Stomach (tissue), 8 donors: ENCODE measurements at regions not wholly inside any gene's neighbourhood (a gene's known extent, or its start where the extent isn't known, plus 50 kb on each side); places are given as distances from the start of the nearest gene placed in this dataset.

Source experiments
- DNase-seq, 2 donors: peaks; one replicate each; pipeline versions ENCODE4 v3.0.0 to v3.0.0-alpha.2; 2013 to 2019
- H3K27ac ChIP-seq, 5 donors: fragments of 200-600 bp in 4 of 5; sonication (generic) in 4 of 5; one replicate each; pipeline ENCODE4 v1.5.1; 2013 to 2019; ENCODE audit warnings: mild to moderate bottlenecking in 1 of 5, moderate library complexity in 1 of 5
- H3K27me3 ChIP-seq, 3 donors: fragments of 200-600 bp; sonication (generic); one replicate each; pipeline ENCODE4 v1.5.1; 2017 to 2019; ENCODE audit warnings: mixed run types in 1 of 3
- H3K36me3 ChIP-seq, 4 donors: fragments of 200-600 bp; sonication (generic); 1 replicate in 3 of 4; 2 replicates in 1 of 4; pipeline ENCODE4 v1.5.1; 2016 to 2019
- H3K4me1 ChIP-seq, 4 donors: fragments of 200-600 bp; sonication (generic); one replicate each; pipeline ENCODE4 v1.5.1; 2016 to 2019
- H3K4me3 ChIP-seq, 4 donors: fragments of 200-600 bp; sonication (generic) in 3 of 4; one replicate each; pipeline ENCODE4 v1.5.1; 2016 to 2019; ENCODE audit warnings: mild to moderate bottlenecking in 1 of 4
- H3K9me3 ChIP-seq, 4 donors: fragments of 200-600 bp; sonication (generic); one replicate each; pipeline ENCODE4 v1.5.1; 2016 to 2019
- EP300 ChIP-seq: sonication (generic); formaldehyde crosslinking; IDR thresholded peaks from one replicate; pipeline ENCODE4 v1.6.1; 2017; ENCODE audit warnings: antibody characterized with exemption
- POLR2A ChIP-seq, 4 donors: fragments of 450-650 bp; IDR thresholded peaks; one replicate each; pipeline ENCODE4 v1.6.1; 2016; ENCODE audit warnings: antibody characterized with exemption in 4 of 4, control low read depth in 2 of 4, mild to moderate bottlenecking in 1 of 4, moderate library complexity in 1 of 4
- POLR2AphosphoS5 ChIP-seq, 3 donors: sonication (generic); formaldehyde crosslinking; IDR thresholded peaks; one replicate each; pipeline ENCODE4 v1.6.1; 2016; ENCODE audit warnings: antibody characterized with exemption in 3 of 3
- WGBS, 5 donors: extraction: QIAGEN DNeasy Blood & Tissue Kit in 3 of 5; methylation state at CpG; one replicate each; pipeline versions ENCODE4 v1.1.5 to v1.1.7; 2013 to 2018; 5-methylcytosine and 5-hydroxymethylcytosine counted together
- intact Hi-C: fragments of 100-400 bp; cut with DNase I; formaldehyde crosslinking; loops from one replicate; pipeline ENCODE4 v1.15.1; 2023; ENCODE audit warnings: low total_unique reads
- TF ChIP-seq, protein P1 (sequence below), 7 experiments: fragments of 450-650 bp in 4 of 7; fragments of 200-600 bp in 3 of 7; sonication (generic) in 3 of 7; IDR thresholded peaks; one replicate each; pipeline ENCODE4 v1.5.1; 2016 to 2019; ENCODE audit warnings: antibody characterized with exemption in 7 of 7, control low read depth in 2 of 7, mild to moderate bottlenecking in 1 of 7
- donor health status: healthy with polysubstance abuse.
- donor health status: Bipolar disorder and iron deficiency.
- donor health status: healthy.

DNA sequence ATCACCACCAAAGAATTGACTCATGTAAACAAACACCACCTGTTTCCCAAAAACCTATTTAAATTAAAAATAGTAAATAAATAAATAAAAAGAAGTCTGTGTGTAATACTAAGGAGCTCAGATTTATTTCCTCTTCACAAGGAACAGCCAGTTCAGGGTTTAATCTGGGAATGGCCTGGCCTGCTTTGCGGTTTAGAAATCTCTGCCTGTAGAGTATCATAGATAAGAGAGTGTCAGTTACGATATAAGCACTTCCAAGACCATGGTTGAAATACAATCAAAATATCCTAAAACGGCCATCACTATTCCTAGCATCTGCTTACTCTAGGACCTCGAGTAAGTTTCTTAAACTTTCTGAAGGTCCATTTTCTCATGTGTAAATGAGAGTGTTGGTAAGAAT is 274.4 kb downstream of the PLPP3 start:
- no peak for TF ChIP-seq POLR2A (IDR thresholded peaks at IDR 0.05)
- TF ChIP-seq, protein P1, sequence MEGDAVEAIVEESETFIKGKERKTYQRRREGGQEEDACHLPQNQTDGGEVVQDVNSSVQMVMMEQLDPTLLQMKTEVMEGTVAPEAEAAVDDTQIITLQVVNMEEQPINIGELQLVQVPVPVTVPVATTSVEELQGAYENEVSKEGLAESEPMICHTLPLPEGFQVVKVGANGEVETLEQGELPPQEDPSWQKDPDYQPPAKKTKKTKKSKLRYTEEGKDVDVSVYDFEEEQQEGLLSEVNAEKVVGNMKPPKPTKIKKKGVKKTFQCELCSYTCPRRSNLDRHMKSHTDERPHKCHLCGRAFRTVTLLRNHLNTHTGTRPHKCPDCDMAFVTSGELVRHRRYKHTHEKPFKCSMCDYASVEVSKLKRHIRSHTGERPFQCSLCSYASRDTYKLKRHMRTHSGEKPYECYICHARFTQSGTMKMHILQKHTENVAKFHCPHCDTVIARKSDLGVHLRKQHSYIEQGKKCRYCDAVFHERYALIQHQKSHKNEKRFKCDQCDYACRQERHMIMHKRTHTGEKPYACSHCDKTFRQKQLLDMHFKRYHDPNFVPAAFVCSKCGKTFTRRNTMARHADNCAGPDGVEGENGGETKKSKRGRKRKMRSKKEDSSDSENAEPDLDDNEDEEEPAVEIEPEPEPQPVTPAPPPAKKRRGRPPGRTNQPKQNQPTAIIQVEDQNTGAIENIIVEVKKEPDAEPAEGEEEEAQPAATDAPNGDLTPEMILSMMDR (IDR thresholded peaks at IDR 0.05): no peak
- TF ChIP-seq POLR2AphosphoS5 (IDR thresholded peaks at IDR 0.05): no peak
- TF ChIP-seq EP300: no peak

DNA sequence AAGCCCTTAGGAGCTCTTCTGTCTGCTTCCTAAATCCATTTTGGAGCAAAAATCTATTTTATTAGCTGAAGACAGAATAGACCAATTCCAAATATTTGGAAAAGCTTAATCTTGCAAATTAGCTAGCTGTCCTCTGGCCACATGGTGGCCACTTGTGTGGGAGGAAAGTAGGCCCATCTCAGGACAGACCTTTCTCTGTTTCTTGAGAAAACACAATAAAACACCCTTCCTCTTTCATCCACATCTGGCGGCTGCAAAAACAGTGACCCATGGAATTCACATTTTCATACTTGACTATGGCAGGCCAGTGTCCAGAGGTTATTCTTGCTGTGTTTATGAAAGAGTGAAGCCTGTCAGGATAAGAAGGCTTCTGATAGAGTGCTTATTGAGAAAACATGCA is 275.6 kb downstream of the PLPP3 start:
- WGBS, 5 donors: 90 to 94% (median 91%) methylated on average over 1 of the region's 1 CpG
- intact Hi-C loops: no loop called here
- no peaks in the 10 kb centered on the region for H3K9me3 ChIP-seq

More for the DNA sequence above, 274.4 kb downstream of the PLPP3 start:
- intact Hi-C loops: no loop called here
- H3K4me1 ChIP-seq: no peaks in the 10 kb centered on the region
- DNase-seq: peak in 1 of 2 donors; percentile 35
- no peak overlapping the region for H3K4me3 ChIP-seq
- WGBS, 5 donors: 58 to 73% (median 66%) methylated on average over 4 of the region's 4 CpGs
- no peaks in the 10 kb centered on the region for H3K36me3 ChIP-seq
- no peak overlapping the region for H3K27ac ChIP-seq
- H3K27me3 ChIP-seq: no peaks in the 10 kb centered on the region
- no peaks in the 10 kb centered on the region for H3K9me3 ChIP-seq

DNA sequence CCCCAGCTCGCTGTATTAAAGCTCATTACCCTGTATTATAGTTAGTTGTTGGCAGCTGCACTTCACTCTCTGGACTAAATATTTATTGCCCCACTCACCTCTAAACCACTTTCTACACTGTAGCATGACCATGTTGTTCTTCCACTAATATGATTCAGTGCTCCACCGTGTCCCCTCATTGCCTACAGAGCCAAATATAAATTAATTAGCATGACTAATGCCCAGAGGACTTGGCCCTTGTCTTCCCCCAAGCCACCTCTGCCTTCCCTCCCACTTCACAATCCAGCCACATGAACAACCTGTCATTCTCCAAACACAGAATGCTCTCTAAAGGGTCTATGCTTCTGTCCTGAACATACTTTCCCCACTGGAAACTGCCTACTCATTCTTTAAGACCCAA is 276.5 kb downstream of the PLPP3 start:
- WGBS, 5 donors: 76 to 85% (median 81%) methylated on average over 2 of the region's 2 CpGs

More for the DNA sequence above, 275.6 kb downstream of the PLPP3 start:
- no peak for DNase-seq
- Histone ChIP-seq H3K27me3 (no peaks in the 10 kb centered on the region), H3K36me3 (no peaks in the 10 kb centered on the region), H3K4me3 (no peak overlapping the region), H3K27ac (no peak overlapping the region), H3K4me1 (no peaks in the 10 kb centered on the region)
- TF ChIP-seq, protein P1 (IDR thresholded peaks at IDR 0.05): no peak
- TF ChIP-seq POLR2AphosphoS5 (IDR thresholded peaks at IDR 0.05): no peak
- TF ChIP-seq POLR2A (IDR thresholded peaks at IDR 0.05): no peak
- TF ChIP-seq EP300: no peak

DNA sequence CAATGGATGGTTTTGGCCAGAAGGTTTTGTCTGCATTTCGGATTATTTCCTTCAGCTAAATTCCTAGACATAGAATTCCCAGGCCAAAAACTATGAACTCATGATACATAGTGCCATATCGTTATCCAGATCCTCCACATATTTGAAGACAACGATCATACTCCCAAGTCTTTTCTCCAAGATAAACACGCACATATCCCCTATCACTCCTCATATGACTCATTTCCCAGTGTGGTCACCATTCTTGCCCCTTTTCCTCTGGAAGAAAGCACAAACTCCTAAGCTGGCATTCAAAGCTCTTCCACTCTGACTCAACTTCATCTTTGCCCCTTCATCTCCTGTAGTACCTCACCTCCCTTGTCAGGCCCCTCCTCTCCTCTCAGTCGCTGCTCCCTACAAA is 277.6 kb downstream of the PLPP3 start:
- Histone ChIP-seq H3K36me3 (no peaks in the 10 kb centered on the region), H3K27ac (no peak overlapping the region), H3K4me1 (no peaks in the 10 kb centered on the region), H3K27me3 (no peaks in the 10 kb centered on the region), H3K4me3 (no peak overlapping the region), H3K9me3 (no peaks in the 10 kb centered on the region)
- intact Hi-C loops: no loop called here
- DNase-seq: no peak
- WGBS, 5 donors: 72 to 84% (median 75%) methylated on average over 5 of the region's 5 CpGs
- TF ChIP-seq POLR2A (IDR thresholded peaks at IDR 0.05) (no peak), EP300 (no peak), POLR2AphosphoS5 (IDR thresholded peaks at IDR 0.05) (no peak)
- TF ChIP-seq, protein P1 (IDR thresholded peaks at IDR 0.05): no peak

More for the DNA sequence above, 276.5 kb downstream of the PLPP3 start:
- no peak for DNase-seq
- H3K4me1 ChIP-seq: no peaks in the 10 kb centered on the region
- no peaks in the 10 kb centered on the region for H3K36me3 ChIP-seq
- no peaks in the 10 kb centered on the region for H3K27me3 ChIP-seq
- H3K27ac ChIP-seq: no peak overlapping the region
- no peak overlapping the region for H3K4me3 ChIP-seq
- H3K9me3 ChIP-seq: no peaks in the 10 kb centered on the region
- intact Hi-C loops: no loop called here
- TF ChIP-seq POLR2AphosphoS5 (IDR thresholded peaks at IDR 0.05): no peak
- TF ChIP-seq, protein P1 (IDR thresholded peaks at IDR 0.05): no peak
- no peak for TF ChIP-seq EP300
- TF ChIP-seq POLR2A (IDR thresholded peaks at IDR 0.05): no peak
